Tibial artery (tissue), 4 donors: ENCODE measurements at regions not wholly inside any gene's neighbourhood (a gene's known extent, or its start where the extent isn't known, plus 50 kb on each side); places are given as distances from the start of the nearest gene placed in this dataset.

Experiments
- DNase-seq, 2 donors: peaks; one replicate each; pipeline ENCODE4 v3.0.0-alpha.2; 2019
- H3K27ac ChIP-seq, 2 donors: fragments of 200-600 bp; sonication (generic) in 1 of 2; 1 replicate in 1 of 2; 2 replicates in 1 of 2; pipeline ENCODE4 v1.5.1; 2018 to 2019; ENCODE audit warnings: mild to moderate bottlenecking in 1 of 2
- H3K27me3 ChIP-seq, 2 donors: fragments of 200-600 bp; sonication (generic) in 1 of 2; one replicate each; pipeline versions ENCODE4 v1.5.1 to v1.6.0; 2016 to 2019
- H3K36me3 ChIP-seq, 3 donors: fragments of 200-600 bp; sonication (generic) in 2 of 3; one replicate each; pipeline ENCODE4 v1.5.1; 2016 to 2019; ENCODE audit warnings: mild to moderate bottlenecking in 2 of 3
- H3K4me1 ChIP-seq, 4 donors: fragments of 200-600 bp; sonication (generic) in 2 of 4; 1 replicate in 3 of 4; 2 replicates in 1 of 4; pipeline ENCODE4 v1.5.1; 2016 to 2019
- H3K4me3 ChIP-seq, 2 donors: fragments of 200-600 bp; sonication (generic) in 1 of 2; 1 replicate in 1 of 2; 2 replicates in 1 of 2; pipeline ENCODE4 v1.5.1; 2018 to 2019; ENCODE audit warnings: mild to moderate bottlenecking in 2 of 2
- H3K9me3 ChIP-seq, 3 donors: fragments of 200-600 bp; sonication (generic) in 1 of 3; one replicate each; pipeline ENCODE4 v1.5.1; 2016 to 2019
- intact Hi-C: fragments of 100-400 bp; cut with DNase I; formaldehyde crosslinking; loops from one replicate; pipeline ENCODE4 v1.15.0; 2023; ENCODE audit warnings: low total_unique reads
- TF ChIP-seq, protein P1 (sequence below), 2 experiments: fragments of 200-600 bp in 1 of 2; fragments of 450-650 bp in 1 of 2; IDR thresholded peaks; one replicate each; pipeline ENCODE4 v1.5.1; 2017 to 2019; ENCODE audit warnings: antibody characterized with exemption in 2 of 2, mild to moderate bottlenecking in 1 of 2, moderate library complexity in 1 of 2

DNA sequence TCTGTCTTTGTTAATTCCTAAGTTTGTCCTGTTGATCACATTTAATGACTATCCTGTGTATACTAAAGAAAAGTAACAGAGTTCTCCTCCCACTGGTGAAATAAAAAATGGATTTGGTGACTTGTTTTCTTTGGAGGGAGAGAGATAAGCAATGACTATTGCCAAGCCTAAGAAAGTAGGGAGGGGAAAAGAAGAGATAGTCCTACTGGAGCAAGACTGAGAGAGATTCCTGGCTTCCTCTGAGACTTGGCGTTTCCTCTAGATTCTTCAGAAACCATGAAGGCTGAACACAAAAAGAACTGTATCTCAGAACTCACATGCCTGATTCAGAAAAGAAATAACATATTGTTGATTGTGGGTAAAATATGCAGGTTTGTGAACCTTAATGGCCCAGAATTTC lies 406.5 kb downstream of the FOXO1 start:
- H3K27ac ChIP-seq = peak overlapping the region; percentile 59 to 66
- H3K4me1 ChIP-seq = peaks cover 0 to 26% (median 12%) of the 10 kb centered on the region in 4 donors
- intact Hi-C loops = no loop called here

DNA sequence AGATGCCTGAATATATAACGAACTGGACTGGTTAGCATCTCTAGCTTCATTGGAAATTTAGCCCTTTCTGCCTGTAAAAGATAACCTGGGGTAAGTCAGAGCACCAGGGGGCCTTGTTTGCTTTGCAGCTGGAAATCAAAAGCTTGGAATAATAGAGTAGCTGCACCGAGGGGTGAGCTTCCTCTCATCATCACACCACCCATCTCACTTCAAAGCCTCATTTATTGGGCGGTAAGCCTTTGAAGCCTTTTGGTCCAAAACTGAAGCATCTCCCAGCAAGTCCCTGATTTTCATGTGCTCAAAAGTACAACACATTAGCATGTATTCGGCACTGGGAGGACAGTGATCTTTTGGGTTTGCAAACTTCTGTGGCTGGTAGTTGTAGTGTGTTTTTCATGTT lies 405.1 kb downstream of the FOXO1 start:
- Histone ChIP-seq H3K36me3 (no peaks in the 10 kb centered on the region), H3K4me3 (no peak overlapping the region), H3K27ac (no peak overlapping the region), H3K9me3 (no peaks in the 10 kb centered on the region), H3K27me3 (no peaks in the 10 kb centered on the region), H3K4me1 (peaks cover 0 to 26% (median 12%) of the 10 kb centered on the region in 4 donors)
- no peak for DNase-seq
- intact Hi-C loops = no loop called here
- TF ChIP-seq, protein P1, sequence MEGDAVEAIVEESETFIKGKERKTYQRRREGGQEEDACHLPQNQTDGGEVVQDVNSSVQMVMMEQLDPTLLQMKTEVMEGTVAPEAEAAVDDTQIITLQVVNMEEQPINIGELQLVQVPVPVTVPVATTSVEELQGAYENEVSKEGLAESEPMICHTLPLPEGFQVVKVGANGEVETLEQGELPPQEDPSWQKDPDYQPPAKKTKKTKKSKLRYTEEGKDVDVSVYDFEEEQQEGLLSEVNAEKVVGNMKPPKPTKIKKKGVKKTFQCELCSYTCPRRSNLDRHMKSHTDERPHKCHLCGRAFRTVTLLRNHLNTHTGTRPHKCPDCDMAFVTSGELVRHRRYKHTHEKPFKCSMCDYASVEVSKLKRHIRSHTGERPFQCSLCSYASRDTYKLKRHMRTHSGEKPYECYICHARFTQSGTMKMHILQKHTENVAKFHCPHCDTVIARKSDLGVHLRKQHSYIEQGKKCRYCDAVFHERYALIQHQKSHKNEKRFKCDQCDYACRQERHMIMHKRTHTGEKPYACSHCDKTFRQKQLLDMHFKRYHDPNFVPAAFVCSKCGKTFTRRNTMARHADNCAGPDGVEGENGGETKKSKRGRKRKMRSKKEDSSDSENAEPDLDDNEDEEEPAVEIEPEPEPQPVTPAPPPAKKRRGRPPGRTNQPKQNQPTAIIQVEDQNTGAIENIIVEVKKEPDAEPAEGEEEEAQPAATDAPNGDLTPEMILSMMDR (IDR thresholded peaks at IDR 0.05) = no peak

More for the DNA sequence above, 406.5 kb downstream of the FOXO1 start:
- H3K27me3 ChIP-seq = no peaks in the 10 kb centered on the region
- H3K36me3 ChIP-seq = no peaks in the 10 kb centered on the region
- TF ChIP-seq, protein P1 (IDR thresholded peaks at IDR 0.05) = peak; percentile 6 to 13
- no peak overlapping the region for H3K4me3 ChIP-seq
- no peak for DNase-seq
- H3K9me3 ChIP-seq = no peaks in the 10 kb centered on the region

DNA sequence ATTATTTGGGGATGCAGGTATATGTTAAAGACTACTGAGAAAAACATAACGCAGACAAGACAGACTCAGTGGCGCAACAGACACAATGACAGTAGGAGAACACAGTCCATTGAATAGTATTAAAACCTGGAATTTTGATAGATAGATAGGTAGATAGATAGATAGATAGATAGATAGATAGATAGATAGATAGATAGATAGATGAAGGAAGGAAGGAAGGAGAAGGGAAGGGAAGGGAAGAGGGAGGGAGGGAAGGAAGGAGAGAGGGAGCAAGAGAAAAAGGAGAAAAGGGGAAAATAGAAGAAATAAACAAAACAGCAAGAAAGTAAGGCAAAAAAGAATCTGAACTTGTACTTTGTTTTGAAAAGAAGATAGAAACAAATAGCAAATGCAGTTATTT lies 404.5 kb downstream of the FOXO1 start:
- H3K9me3 ChIP-seq = no peaks in the 10 kb centered on the region
- TF ChIP-seq, protein P1 (IDR thresholded peaks at IDR 0.05) = no peak
- no peaks in the 10 kb centered on the region for H3K36me3 ChIP-seq
- no peak overlapping the region for H3K4me3 ChIP-seq
- H3K4me1 ChIP-seq = peaks cover 0 to 26% (median 12%) of the 10 kb centered on the region in 4 donors
- no peaks in the 10 kb centered on the region for H3K27me3 ChIP-seq
- H3K27ac ChIP-seq = no peak overlapping the region
- no peak for DNase-seq
- intact Hi-C loops = no loop called here

DNA sequence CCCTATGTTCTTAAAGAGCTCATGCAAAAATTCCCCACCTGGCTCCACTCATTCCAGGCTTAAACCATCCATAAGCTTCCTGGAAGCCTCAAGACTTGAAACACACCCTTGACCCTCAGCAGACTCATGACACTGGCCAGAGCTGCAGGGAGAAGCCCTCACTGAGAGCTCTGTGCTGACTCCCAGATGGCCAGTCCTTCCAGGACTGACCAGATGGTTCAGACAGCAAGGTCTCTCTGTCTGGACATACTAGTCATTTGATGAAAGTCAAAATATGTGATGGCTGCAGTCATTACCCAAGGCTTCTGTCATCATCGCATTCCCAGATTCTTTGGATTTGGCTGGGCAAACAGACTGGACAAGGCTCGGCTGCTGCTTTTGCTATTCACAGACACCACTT lies 397.4 kb downstream of the FOXO1 start:
- H3K4me1 ChIP-seq = peaks cover 0 to 36% (median 24%) of the 10 kb centered on the region in 4 donors
- no peaks in the 10 kb centered on the region for H3K27me3 ChIP-seq
- H3K36me3 ChIP-seq = no peaks in the 10 kb centered on the region
- H3K4me3 ChIP-seq = no peak overlapping the region
- no peaks in the 10 kb centered on the region for H3K9me3 ChIP-seq
- DNase-seq = peak in 1 of 2 donors; percentile 35
- intact Hi-C loops = no loop called here
- TF ChIP-seq, protein P1 (IDR thresholded peaks at IDR 0.05) = no peak
- H3K27ac ChIP-seq = no peak overlapping the region

DNA sequence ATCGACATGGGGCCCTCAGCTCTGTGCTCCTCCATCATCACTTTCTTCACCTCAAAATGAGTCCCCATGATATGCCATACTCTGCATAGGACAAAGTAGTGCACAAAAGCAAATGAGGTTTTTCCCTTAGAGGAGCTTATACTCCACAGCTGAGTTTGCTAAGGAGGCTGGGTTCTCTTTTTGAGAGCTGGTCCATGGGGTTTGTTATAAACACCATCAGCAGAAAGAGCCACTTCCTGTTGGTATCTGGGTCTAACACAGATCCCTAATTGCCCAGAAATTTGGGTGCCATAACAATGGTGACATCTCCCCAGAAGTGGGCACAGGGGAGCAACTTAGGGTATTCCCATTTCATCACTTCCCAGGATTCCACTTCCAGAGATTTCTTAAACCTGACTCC lies 395.7 kb downstream of the FOXO1 start:
- TF ChIP-seq, protein P1 (IDR thresholded peaks at IDR 0.05) = no peak
- H3K4me1 ChIP-seq = peaks cover 0 to 36% (median 24%) of the 10 kb centered on the region in 4 donors
- H3K27me3 ChIP-seq = no peaks in the 10 kb centered on the region
- peak overlapping the region; percentile 74 to 82 for H3K27ac ChIP-seq
- no peak for DNase-seq
- H3K4me3 ChIP-seq = no peak overlapping the region
- no peaks in the 10 kb centered on the region for H3K9me3 ChIP-seq
- intact Hi-C loops = no loop called here
- H3K36me3 ChIP-seq = no peaks in the 10 kb centered on the region
